Cardiac fibroblast (primary cell): ENCODE measurements at regions not wholly inside any gene's neighbourhood (a gene's known extent, or its start where the extent isn't known, plus 50 kb on each side); places are given as distances from the start of the nearest gene placed in this dataset.

Source experiments
- DNase-seq, 2 donors: peaks; one replicate each; pipeline versions ENCODE4 v3.0.0 to v3.0.0-alpha.2; 2010; ENCODE audit warnings: low read depth in 2 of 2
- H3K4me3 ChIP-seq, 2 donors: replicated peaks in 1 of 2; 1 replicate in 1 of 2; 2 replicates in 1 of 2; pipeline ENCODE4 v1.5.1; 2011; ENCODE audit warnings: low read depth in 2 of 2, low read length in 2 of 2, mild to moderate bottlenecking in 2 of 2, moderate library complexity in 1 of 2
- TF ChIP-seq, protein P1 (sequence below): IDR thresholded peaks from one replicate; pipeline ENCODE4 v1.5.1; 2011; ENCODE audit warnings: low read depth, mild to moderate bottlenecking, low read length, inconsistent platforms

GRCh38 chr18:10310626-10311025 is 143.8 kb upstream of the APCDD1 start:
- no peak for DNase-seq
- H3K4me3 ChIP-seq, result no peak overlapping the region
- TF ChIP-seq, protein P1, sequence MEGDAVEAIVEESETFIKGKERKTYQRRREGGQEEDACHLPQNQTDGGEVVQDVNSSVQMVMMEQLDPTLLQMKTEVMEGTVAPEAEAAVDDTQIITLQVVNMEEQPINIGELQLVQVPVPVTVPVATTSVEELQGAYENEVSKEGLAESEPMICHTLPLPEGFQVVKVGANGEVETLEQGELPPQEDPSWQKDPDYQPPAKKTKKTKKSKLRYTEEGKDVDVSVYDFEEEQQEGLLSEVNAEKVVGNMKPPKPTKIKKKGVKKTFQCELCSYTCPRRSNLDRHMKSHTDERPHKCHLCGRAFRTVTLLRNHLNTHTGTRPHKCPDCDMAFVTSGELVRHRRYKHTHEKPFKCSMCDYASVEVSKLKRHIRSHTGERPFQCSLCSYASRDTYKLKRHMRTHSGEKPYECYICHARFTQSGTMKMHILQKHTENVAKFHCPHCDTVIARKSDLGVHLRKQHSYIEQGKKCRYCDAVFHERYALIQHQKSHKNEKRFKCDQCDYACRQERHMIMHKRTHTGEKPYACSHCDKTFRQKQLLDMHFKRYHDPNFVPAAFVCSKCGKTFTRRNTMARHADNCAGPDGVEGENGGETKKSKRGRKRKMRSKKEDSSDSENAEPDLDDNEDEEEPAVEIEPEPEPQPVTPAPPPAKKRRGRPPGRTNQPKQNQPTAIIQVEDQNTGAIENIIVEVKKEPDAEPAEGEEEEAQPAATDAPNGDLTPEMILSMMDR, result no peak

DNA sequence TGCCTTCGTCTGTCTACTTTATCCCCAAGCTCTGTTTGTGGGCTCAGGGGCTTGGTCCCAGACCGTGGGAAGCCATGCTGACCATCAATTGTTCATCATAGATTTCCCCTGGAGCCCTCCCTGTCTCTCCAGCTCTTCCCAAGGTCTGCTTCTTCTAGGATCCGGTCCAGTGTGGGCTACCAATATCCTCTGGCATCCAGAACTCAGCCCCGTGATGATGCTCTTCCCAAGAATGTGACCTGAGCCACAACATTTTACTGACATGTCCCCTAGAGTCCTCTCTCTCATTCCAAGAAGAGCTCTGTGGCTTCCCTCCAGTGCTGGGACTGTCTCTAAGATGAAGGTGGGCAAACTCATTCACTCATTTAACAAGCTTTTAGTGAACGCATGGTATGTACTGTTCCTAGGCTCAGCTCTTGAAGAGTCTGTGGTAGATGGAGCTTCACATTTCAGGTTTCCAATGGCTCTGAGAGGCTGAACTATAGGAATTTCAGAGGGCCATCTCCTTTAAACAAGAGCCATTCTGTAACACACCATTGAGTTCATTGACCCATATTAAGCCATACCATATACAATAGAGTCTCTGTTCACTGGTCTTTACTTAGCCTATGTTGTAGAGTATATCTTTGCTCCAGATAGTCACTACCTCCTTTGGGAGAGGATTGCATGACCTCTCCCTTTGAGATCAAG is 142.0 kb upstream of the APCDD1 start:
- no peak overlapping the region for H3K4me3 ChIP-seq
- TF ChIP-seq, protein P1, result no peak
- no peak for DNase-seq

DNA sequence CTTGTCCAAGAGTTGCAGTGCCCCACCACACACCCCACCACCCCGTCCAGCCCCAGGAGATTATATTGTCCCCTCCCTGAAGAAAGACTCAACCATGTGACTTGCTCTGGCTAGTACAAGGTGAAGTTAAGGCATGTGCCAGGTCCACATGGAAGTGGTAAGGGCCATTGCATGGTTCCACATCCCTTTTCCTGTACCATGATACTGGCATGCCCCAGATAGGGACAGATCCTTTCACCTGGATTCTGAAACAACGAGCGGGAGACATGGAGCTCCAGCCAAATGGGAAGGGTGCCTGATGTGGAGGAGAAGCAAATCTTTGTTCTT is 141.5 kb upstream of the APCDD1 start:
- DNase-seq, result no peak
- no peak overlapping the region for H3K4me3 ChIP-seq
- TF ChIP-seq, protein P1, result no peak

DNA sequence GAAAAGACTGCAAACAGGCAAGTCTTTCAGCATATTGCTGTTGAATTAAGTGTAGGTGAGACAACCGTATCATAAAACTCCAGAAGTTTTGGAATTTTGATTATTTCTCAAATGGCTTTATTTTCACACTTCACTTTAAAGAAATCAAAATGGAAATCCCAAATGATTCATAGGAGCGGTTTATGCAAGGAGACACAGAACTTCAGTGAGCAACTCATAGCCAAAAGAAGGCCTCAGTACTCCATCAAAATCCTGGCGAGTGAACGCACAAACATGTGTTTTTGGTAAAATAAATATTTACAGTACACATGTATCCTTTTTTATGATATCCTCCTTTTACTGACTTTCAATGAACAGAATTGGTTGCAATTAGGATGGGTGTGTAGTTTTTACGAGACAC is 140.4 kb upstream of the APCDD1 start:
- H3K4me3 ChIP-seq, result no peak overlapping the region
- TF ChIP-seq, protein P1, result no peak
- no peak for DNase-seq

DNA sequence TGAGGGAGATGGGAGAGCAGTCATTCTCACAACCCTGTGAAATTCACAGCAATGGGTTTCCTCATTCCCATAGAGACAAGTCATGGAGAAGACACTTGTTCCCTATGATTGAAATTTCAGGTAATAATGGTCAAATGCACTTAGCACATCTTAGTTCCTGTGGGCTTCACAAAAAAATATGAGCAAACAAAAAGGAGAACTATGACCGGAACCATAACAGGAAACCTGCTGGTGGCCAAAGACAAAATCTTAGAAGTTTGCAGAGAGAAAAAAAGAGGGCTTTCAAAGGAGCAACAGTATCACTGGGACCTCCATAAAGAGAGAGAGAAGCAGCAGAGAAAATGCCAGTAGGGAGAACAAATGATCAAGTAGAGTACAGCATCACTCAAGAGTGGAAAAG is 138.9 kb upstream of the APCDD1 start:
- no peak for DNase-seq
- TF ChIP-seq, protein P1, result no peak
- H3K4me3 ChIP-seq, result no peak overlapping the region

DNA sequence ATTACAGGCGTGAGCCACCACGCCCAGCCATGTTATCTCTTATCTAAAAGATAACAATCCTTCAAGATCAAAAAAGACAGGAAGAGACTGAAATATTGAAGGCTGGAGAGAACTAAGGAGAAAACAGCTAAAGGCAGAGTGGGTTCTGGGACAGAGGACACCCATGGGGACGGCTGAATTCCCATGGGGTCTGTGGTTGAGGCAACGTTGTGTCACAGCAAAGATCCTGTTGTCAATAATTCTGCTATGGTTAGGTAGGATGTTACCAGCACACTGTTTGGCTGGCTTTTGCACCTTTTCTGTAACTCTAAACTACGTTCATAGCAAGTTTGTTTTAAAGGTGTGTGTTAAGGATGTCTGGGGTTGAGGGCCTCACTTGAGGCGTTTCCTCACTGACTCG is 137.7 kb upstream of the APCDD1 start:
- H3K4me3 ChIP-seq, result no peak overlapping the region
- DNase-seq, result no peak
- TF ChIP-seq, protein P1, result no peak

GRCh38 chr18:10317864-10318690 is 136.4 kb upstream of the APCDD1 start:
- H3K4me3 ChIP-seq, result no peak overlapping the region
- DNase-seq, result no peak
- TF ChIP-seq, protein P1, result no peak
